ENCODE measurements at regions not wholly inside any gene's neighbourhood (a gene's known extent, or its start where the extent isn't known, plus 50 kb on each side); places are given as distances from the start of the nearest gene placed in this dataset.
"Not testable (repeated sequence)": the region's sequence is repeated elsewhere in the genome, so short reads cannot be mapped to it uniquely, and the experiment has no call there.

DNA sequence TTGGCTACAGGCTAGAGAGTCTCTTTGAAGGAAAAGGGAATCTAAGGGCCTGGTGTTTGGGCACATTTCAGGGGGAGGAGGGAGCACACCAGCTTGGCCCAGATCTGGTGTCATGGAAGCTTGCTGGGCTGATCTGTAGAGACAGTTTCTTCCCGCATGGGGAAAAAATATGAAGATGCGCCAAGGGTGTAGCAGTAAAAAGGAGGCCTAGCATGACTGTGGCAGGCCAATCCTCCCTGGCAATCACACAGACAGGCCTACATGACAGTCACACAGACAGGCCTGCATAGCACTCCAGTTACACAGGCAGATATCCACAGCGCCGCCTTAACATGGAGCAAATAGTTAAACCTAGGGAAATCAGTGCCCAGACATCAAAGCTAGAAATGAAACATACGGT lies 123.6 kb upstream of the KIF5B start (continued):
- TF ChIP-seq, protein P1, sequence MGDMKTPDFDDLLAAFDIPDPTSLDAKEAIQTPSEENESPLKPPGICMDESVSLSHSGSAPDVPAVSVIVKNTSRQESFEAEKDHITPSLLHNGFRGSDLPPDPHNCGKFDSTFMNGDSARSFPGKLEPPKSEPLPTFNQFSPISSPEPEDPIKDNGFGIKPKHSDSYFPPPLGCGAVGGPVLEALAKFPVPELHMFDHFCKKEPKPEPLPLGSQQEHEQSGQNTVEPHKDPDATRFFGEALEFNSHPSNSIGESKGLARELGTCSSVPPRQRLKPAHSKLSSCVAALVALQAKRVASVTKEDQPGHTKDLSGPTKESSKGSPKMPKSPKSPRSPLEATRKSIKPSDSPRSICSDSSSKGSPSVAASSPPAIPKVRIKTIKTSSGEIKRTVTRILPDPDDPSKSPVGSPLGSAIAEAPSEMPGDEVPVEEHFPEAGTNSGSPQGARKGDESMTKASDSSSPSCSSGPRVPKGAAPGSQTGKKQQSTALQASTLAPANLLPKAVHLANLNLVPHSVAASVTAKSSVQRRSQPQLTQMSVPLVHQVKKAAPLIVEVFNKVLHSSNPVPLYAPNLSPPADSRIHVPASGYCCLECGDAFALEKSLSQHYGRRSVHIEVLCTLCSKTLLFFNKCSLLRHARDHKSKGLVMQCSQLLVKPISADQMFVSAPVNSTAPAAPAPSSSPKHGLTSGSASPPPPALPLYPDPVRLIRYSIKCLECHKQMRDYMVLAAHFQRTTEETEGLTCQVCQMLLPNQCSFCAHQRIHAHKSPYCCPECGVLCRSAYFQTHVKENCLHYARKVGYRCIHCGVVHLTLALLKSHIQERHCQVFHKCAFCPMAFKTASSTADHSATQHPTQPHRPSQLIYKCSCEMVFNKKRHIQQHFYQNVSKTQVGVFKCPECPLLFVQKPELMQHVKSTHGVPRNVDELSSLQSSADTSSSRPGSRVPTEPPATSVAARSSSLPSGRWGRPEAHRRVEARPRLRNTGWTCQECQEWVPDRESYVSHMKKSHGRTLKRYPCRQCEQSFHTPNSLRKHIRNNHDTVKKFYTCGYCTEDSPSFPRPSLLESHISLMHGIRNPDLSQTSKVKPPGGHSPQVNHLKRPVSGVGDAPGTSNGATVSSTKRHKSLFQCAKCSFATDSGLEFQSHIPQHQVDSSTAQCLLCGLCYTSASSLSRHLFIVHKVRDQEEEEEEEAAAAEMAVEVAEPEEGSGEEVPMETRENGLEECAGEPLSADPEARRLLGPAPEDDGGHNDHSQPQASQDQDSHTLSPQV (IDR thresholded peaks at IDR 0.05), result no peak
- no peak for TF ChIP-seq ZNF561 (CRISPR knock-in tag; conservative IDR thresholded peaks at IDR 0.05)

DNA sequence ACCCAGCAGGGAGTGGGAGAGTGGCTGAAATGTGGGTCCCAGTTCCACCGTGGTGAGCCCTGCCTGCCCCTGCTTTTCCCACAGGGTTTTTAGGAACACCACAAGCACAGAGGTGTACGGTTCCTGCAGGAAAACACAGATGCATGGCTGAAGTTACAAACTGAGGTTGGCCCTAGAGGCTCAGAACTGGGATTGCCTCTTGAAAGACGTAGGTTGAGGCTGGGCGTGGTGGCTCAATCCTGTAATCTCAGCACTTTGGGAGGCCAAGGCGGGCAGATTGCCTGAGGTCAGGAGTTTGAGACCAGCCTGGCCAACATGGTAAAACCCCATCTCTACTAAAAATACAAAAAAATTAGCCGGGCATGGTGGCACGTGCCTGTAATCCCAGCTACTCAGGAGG lies 121.4 kb upstream of the KIF5B start:
- H2AFZ ChIP-seq (ENCODE audit: low read depth, low read length); intact Hi-C loops (cut with micrococcal nuclease); H3K9me1 ChIP-seq (ENCODE audit: control insufficient read depth, insufficient read depth, low read length); FAIRE-seq; H3K36me3 ChIP-seq (ENCODE audit: control insufficient read depth, insufficient read depth, low read length); H3K9ac ChIP-seq (ENCODE audit: insufficient read depth in 1 of 2, low read depth in 2 of 2, low read length in 2 of 2); H4K20me1 ChIP-seq (replicated peaks; ENCODE audit: control insufficient read depth, insufficient read depth, low read length); H3K4me1 ChIP-seq (replicated peaks in 1 of 2; ENCODE audit: control insufficient read depth in 2 of 2, insufficient read depth in 2 of 2, low read length in 2 of 2); H3K9me3 ChIP-seq (replicated peaks; ENCODE audit: control insufficient read depth, insufficient read depth, low read depth, low read length); H3K4me3 ChIP-seq; ATAC-seq; H3K4me2 ChIP-seq (ENCODE audit: insufficient read depth, low read length); in situ Hi-C loops (cut with MboI); H3K79me2 ChIP-seq (ENCODE audit: control insufficient read depth, insufficient read depth, low read length); H3K27ac ChIP-seq (ENCODE audit: extremely low read depth, low read depth, low read length); CTCF ChIA-PET (ENCODE audit: low intra/inter-chr PET ratio); DNase-seq (ENCODE audit: extremely low read depth in 1 of 4, low spot score in 3 of 4); BruUV-seq (replicated peaks): not testable (repeated sequence)
- H3K27me3 ChIP-seq (ENCODE audit: control insufficient read depth in 2 of 2, insufficient read depth in 2 of 2, low read length in 2 of 2), result peaks cover 5 to 39% of the 10 kb centered on the region in 2 experiments; a peak in 4 of 5 replicates
- POLR2A ChIA-PET, result interaction anchor here (0.7 kb wide), 1 partner anchor 134 kb away, joined by 3 read pairs; no protein-coding TSS in a partner anchor
- peak in 1 of 2 experiments; percentile 52; a peak in 2 of 4 replicates for TF ChIP-seq KDM1A (IDR thresholded peaks at IDR 0.05)
- WGBS (ENCODE audit: insufficient coverage, low coverage, missing lambda C conversion rate), result 7% methylated on average over 7 of the region's 7 CpGs

All from K562 (cell line).